Lung (tissue), 11 donors: ENCODE measurements at regions not wholly inside any gene's neighbourhood (a gene's known extent, or its start where the extent isn't known, plus 50 kb on each side); places are given as distances from the start of the nearest gene placed in this dataset.

ENCODE experiments used
- ATAC-seq: fragments of 200-7000 bp; cut with Tn5 transposase; one replicate; pipeline ENCODE4 v1.9.1; 2020; ENCODE audit warnings: moderate number of reproducible peaks; ENCODE audit not compliant: insufficient read depth, low FRiP score
- DNase-seq, 3 donors: peaks; one replicate each; pipeline ENCODE4 v3.0.0-alpha.2; 2013 to 2017
- H3K27ac ChIP-seq, 2 donors: one replicate each; pipeline ENCODE4 v1.5.1; 2013; ENCODE audit warnings: mild to moderate bottlenecking in 2 of 2, moderate library complexity in 2 of 2, control low read depth in 1 of 2, inconsistent platforms in 1 of 2, low read depth in 1 of 2, low read length in 1 of 2
- H3K27me3 ChIP-seq, 3 donors: one replicate each; pipeline ENCODE4 v1.5.1; 2013; ENCODE audit warnings: low read length in 2 of 3; ENCODE audit not compliant: control insufficient read depth in 3 of 3, insufficient read depth in 3 of 3
- H3K36me3 ChIP-seq, 4 donors: one replicate each; pipeline ENCODE4 v1.5.1; 2013; ENCODE audit warnings: low read length in 4 of 4, mild to moderate bottlenecking in 1 of 4, moderate library complexity in 1 of 4; ENCODE audit not compliant: control insufficient read depth in 4 of 4, insufficient read depth in 4 of 4
- H3K4me1 ChIP-seq, 5 donors: one replicate each; pipeline ENCODE4 v1.5.1; 2013; ENCODE audit warnings: low read length in 5 of 5, mild to moderate bottlenecking in 2 of 5, moderate library complexity in 1 of 5; ENCODE audit not compliant: control insufficient read depth in 5 of 5, insufficient read depth in 5 of 5
- H3K4me3 ChIP-seq: one replicate; pipeline ENCODE4 v1.5.1; 2013; ENCODE audit warnings: mild to moderate bottlenecking, control low read depth, moderate library complexity
- H3K9ac ChIP-seq, 2 donors: one replicate each; pipeline ENCODE4 v1.5.1; 2013; ENCODE audit warnings: low read length in 2 of 2, control low read depth in 1 of 2; ENCODE audit not compliant: insufficient read depth in 1 of 2
- H3K9me3 ChIP-seq, 4 donors: one replicate each; pipeline ENCODE4 v1.5.1; 2013; ENCODE audit warnings: low read length in 3 of 4, mild to moderate bottlenecking in 1 of 4, moderate library complexity in 1 of 4; ENCODE audit not compliant: control insufficient read depth in 4 of 4, insufficient read depth in 3 of 4
- CTCF ChIP-seq: IDR thresholded peaks from 2 replicates; pipeline ENCODE4 v1.5.1; 2012; ENCODE audit warnings: mild to moderate bottlenecking; ENCODE audit errors: control extremely low read depth, extremely low read depth
- WGBS, 2 donors: extraction: QIAGEN DNeasy Blood & Tissue Kit; methylation state at CpG; one replicate each; pipeline ENCODE4 v1.1.7; 2013; 5-methylcytosine and 5-hydroxymethylcytosine counted together
- donor health status: control.
- donor health status: control.
- donor health status: Bipolar disorder and iron deficiency.
- donor health status: healthy.
- donor health status: DM: yes; HTN: yes; CAD: no.

GRCh38 chr6:141956046-141956761 is 176.5 kb upstream of the GJE1 start:
- H3K4me3 ChIP-seq: no peak overlapping the region
- no peak overlapping the region for H3K9ac ChIP-seq
- no peak for TF ChIP-seq CTCF
- DNase-seq (no peak), ATAC-seq (no peak)
- no peak overlapping the region for H3K27ac ChIP-seq
- H3K27me3 ChIP-seq: no peaks in the 10 kb centered on the region
- WGBS, 2 donors: 60 to 71% methylated on average over 3 of the region's 3 CpGs
- no peaks in the 10 kb centered on the region for H3K36me3 ChIP-seq
- H3K9me3 ChIP-seq: peaks cover 0 to 10% (median 6%) of the 10 kb centered on the region in 4 donors
- no peaks in the 10 kb centered on the region for H3K4me1 ChIP-seq

- Histone ChIP-seq H3K27me3 (no peaks in the 10 kb centered on the region), H3K9me3 (peaks cover 0 to 10% (median 6%) of the 10 kb centered on the region in 4 donors), H3K27ac (no peak overlapping the region), H3K4me1 (no peaks in the 10 kb centered on the region), H3K36me3 (no peaks in the 10 kb centered on the region), H3K4me3 (no peak overlapping the region), H3K9ac (no peak overlapping the region)
- ATAC-seq: no peak
- no peak for DNase-seq
- no peak for TF ChIP-seq CTCF
Measured at GRCh38 chr6:141953072-141953471, 179.7 kb upstream of the GJE1 start.

GRCh38 chr6:141946502-141946901 is 186.2 kb upstream of the GJE1 start:
- TF ChIP-seq CTCF: no peak

GRCh38 chr6:141938664-141939063 is 194.1 kb upstream of the GJE1 start:
- WGBS, 2 donors: 82% methylated on average over 1 of the region's 1 CpG
- H3K9ac ChIP-seq: no peak overlapping the region
- no peaks in the 10 kb centered on the region for H3K4me1 ChIP-seq
- peaks cover 0 to 2% (median 0%) of the 10 kb centered on the region in 4 donors for H3K9me3 ChIP-seq
- H3K36me3 ChIP-seq: no peaks in the 10 kb centered on the region
- no peak for ATAC-seq
- TF ChIP-seq CTCF: no peak
- no peak overlapping the region for H3K4me3 ChIP-seq
- H3K27ac ChIP-seq: no peak overlapping the region
- no peak for DNase-seq
- H3K27me3 ChIP-seq: no peaks in the 10 kb centered on the region

More at GRCh38 chr6:141946502-141946901, 186.2 kb upstream of the GJE1 start:
- Histone ChIP-seq H3K27ac (no peak overlapping the region), H3K27me3 (no peaks in the 10 kb centered on the region), H3K36me3 (no peaks in the 10 kb centered on the region), H3K4me3 (no peak overlapping the region), H3K4me1 (no peaks in the 10 kb centered on the region), H3K9me3 (peaks cover 0 to 3% (median 0%) of the 10 kb centered on the region in 4 donors), H3K9ac (no peak overlapping the region)
- DNase-seq (no peak), ATAC-seq (no peak)
- 25 to 34% methylated on average over 2 of the region's 2 CpGs for WGBS, 2 donors
